H54 (cell line): ENCODE measurements at regions not wholly inside any gene's neighbourhood (a gene's known extent, or its start where the extent isn't known, plus 50 kb on each side); places are given as distances from the start of the nearest gene placed in this dataset.
"Not testable (repeated sequence)": the region's sequence is repeated elsewhere in the genome, so short reads cannot be mapped to it uniquely, and the experiment has no call there.

Source experiments
- DNase-seq: peaks from one replicate; pipeline ENCODE4 v3.0.0; 2011; ENCODE audit warnings: low spot score, mixed read lengths; ENCODE audit not compliant: insufficient read length
- FAIRE-seq: peaks from 3 replicates; lab custom pipeline; 2011; peaks lifted over from hg19 to GRCh38; lab: Jason Lieb, UNC
- POLR2A ChIP-seq: IDR thresholded peaks from 2 replicates; pipeline ENCODE4 v1.6.1; 2011; ENCODE audit warnings: low read depth, mild to moderate bottlenecking, low read length

DNA sequence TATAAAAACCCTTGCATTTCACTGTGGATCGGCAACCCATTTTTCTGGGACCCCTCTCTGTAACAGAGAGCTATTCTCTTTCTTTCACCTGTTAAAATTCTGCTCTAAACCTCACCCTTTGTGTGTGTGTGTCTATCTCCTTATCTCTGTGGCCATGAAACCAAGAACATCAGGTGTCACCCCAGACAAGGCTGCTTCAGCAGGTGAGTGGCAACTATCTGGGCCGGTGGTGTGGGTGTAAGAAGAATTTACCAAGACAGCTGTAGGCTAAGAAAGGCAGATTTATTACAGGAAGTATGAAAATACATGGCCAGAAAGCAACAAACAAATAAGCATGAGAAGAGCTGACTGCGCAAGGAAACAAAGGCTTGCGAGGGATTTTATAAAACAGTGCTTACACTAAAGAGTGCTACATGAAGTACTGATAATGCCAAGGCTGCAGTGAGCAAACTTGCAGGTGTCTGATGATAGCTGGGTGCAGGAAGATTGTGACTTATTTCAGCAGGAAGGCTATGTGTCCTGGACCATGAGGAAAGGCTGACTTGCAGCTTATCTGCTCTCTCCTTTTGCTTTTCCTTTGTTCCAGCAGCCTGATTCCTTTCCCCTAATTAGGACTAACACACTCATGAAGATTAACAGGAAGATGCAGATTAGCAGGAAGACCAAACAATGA, 421.1 kb downstream of the PTH2R start:
- TF ChIP-seq POLR2A = no peak
- FAIRE-seq (no peak), DNase-seq (no peak)

DNA sequence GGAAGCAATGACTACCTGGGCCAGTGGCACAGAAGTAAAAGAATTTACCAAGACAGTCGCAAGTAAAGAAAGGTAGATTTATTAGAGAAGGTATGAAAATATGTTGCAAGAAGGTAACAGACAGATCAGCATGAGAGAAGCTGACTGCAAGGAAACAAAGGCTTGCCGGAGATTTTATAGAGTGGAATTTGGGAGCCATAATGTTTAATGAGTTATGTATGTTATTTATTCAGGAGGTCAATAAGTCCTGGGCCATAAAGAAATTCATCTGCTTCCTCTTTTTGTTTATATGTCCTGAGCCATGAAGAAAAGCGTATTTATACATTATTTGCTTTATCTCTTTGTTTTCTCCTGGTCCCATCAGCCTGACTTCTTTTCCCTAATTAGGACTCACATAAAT, 423.6 kb downstream of the PTH2R start:
- TF ChIP-seq POLR2A = no peak
- FAIRE-seq (no peak), DNase-seq (no peak)

DNA sequence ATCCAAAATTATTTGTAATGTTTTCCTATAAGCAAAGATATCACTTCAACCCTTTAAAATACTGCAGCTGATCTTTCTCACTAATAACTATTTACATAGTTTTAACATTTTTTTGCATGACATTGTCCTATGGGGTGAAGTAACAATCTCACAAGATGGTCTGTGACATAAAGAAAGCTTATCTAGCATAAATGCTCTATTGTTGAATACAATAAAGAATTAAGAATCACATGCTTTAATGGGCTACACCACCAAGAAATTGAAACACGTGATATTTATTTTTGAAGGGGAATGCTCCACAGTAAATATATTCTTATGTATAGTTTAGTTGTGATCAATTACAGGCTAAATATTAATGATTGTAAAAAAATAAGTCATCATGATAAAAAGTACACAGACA, 441.1 kb downstream of the PTH2R start:
- TF ChIP-seq POLR2A = no peak
- FAIRE-seq (no peak), DNase-seq (no peak)

DNA sequence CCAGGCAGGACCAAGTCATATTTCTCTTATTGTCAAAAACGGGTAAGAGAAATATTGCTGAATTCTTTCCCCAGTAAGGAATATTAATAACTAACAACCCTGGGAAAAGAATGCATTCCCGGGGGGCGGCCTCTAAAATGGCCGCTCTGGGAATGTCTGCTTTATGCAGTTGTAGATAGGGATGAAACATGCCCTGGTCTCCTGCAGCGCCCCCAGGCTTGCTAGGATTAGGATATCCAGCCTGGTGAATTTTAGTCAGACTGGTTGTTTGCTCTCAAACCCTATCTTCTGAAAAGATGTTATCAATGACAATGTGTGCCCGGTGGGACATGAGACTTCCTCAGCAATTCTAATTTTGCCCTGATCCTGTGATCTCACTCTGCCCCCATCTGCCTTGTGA, 448.1 kb downstream of the PTH2R start:
- TF ChIP-seq POLR2A = no peak
- no peak for FAIRE-seq
- no peak for DNase-seq

DNA sequence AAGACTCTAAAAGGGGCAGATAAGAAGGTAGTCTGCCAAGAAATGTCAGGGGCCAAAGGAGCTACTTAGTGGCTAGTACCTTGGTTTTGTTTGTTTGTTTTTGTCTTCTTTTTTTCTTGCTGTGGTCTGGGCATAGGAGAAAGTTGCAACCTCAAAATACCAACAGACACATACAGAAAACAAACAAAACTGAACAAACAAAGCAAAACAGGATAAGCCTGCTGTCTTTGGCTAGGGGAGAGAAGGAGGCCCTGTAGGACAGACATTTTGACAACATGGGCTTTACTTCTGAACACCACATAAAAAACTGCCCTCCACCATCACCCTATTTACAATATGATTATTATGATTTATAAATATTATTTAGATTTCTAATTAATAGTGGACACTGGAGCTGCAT, 460.8 kb downstream of the PTH2R start:
- TF ChIP-seq POLR2A = no peak
- no peak for DNase-seq
- FAIRE-seq = no peak

DNA sequence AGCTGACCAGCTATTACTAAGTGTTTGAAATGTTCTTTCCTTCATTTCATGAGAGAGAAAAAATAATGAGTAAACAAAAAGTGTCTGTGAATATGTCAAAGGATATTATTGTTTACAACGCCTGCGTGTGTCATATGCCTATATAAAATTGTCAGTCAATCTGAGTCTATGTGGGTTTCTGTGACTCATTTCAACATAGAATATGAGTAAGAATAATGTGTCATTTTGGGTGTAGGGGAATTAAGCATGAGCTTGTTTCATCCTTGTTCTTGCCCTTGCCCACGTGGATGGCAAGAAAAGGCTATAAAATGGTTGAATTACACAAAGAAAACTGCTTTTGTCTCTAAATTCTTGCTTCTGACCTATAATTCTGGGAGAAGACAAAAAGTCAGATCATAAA, 466.0 kb downstream of the PTH2R start:
- DNase-seq (no peak), FAIRE-seq (no peak)
- TF ChIP-seq POLR2A = no peak

DNA sequence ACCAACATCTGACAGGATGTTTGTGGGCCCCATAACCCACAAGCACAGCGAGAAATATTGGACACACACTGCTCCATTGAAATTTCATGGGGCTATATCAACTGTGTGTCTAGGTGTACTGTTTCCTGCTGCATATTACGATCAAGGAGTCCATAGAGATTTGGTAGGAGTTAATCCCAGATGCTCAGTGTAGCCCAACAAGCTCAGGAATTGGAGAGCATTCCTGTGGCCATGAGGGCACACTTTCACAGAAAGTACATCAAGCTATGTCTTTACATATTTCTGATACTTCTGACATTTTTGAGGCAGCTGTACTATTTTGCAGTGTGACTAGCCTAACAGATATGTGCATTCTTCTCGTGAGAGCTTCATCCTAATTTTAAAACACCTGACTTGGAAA, 473.1 kb downstream of the PTH2R start:
- TF ChIP-seq POLR2A = no peak
- DNase-seq = no peak
- no peak for FAIRE-seq

DNA sequence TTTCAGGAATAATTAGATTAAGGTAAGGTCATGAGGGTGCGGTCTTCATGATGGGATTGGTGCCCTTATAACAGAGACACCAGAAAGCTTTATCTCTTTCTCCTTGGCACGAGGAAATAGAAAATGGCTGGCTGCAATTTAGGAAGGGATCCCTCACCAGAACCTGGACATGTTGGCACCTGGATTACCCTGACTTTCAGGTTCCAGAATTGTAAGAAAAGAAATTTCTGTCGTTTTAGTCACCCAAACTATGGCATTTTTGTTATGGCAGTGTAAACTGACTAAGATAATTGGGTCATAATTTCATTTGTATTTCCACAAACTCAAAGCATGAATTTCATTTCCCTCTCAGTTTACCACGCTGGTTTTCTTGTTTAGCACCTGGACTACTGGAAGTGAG, 473.6 kb downstream of the PTH2R start:
- no peak for FAIRE-seq
- no peak for TF ChIP-seq POLR2A

DNA sequence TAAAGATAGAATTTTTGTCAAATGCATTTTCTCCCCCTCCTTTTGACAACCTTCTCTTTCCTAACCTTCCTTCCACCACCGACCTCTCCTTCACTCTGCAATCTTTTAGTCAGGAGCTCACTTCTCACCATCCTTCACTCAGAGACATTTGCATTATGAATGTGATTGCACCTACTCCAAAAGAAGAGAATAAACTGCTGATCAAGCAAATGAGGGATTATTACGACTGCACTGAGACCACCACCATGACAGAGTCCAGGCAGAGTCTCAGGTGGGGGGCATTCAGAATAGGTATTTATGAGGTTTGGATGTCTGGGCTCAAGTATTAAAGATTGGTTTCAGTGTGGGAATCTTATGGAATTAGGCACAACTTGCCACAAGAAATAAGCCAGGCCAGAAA, 483.9 kb downstream of the PTH2R start:
- DNase-seq = no peak
- TF ChIP-seq POLR2A = no peak
- no peak for FAIRE-seq

More for the DNA sequence above, 473.6 kb downstream of the PTH2R start:
- DNase-seq = no peak

DNA sequence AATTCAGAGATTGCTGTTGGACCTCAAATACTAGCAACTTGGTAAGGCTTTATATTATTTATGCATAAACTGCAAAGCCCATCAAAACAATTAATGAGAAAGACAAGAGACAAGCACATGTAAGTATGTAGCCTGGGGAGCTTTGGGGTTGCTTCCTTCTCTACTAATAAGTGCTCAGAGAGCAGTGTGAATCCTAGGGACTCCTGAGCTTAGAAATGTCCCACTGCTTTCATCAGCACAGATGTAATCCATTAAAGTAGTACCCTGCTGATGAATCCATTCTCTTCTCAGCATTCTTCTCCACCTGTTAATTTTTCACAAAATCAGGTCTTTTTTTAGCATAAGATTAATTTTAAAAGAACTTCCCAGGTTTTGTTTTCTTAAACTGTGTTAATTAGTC, 485.6 kb downstream of the PTH2R start:
- DNase-seq (no peak), FAIRE-seq (no peak)
- no peak for TF ChIP-seq POLR2A

DNA sequence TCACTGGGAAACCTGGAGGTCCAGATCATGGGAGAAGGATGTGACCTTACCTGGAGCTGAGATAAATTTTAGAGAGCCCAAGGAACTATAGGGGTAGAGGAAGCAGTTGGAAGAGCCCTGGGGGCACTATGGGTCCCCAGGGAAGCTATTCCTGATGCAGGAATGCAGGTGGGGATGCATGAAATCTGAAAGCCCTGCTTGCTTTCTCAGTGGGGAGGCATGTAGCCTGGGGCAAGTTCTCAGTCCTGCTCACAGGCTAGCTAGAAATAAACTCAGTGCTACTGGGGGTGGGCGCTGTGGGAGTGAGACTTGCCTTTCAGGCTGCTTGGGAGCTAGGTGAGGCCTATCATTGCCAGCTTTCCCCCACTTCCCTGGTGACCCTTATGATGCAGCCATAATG, 499.7 kb downstream of the PTH2R start:
- no peak for DNase-seq
- no peak for TF ChIP-seq POLR2A
- no peak for FAIRE-seq

DNA sequence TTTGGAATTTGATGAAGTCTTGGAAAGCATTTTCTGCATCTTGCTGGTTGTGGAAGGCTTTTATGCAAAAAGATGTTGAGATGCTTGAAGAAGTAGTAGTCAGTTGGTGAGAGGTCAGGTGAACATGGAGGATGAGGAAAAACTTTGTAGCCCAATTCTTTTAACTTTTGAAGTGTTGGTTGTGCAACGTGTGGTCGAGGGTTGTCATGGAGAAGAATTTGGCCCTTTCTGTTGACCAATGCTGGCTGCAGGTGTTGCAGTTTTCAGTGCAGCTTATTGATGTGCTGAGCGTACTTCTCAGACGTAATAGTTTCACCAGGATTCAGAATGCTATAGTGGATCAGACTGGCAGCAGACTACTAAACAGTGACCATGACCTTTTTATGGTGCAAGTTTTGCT, 508.4 kb upstream of the MAP2 start:
- DNase-seq = no peak
- no peak for TF ChIP-seq POLR2A
- no peak for FAIRE-seq

DNA sequence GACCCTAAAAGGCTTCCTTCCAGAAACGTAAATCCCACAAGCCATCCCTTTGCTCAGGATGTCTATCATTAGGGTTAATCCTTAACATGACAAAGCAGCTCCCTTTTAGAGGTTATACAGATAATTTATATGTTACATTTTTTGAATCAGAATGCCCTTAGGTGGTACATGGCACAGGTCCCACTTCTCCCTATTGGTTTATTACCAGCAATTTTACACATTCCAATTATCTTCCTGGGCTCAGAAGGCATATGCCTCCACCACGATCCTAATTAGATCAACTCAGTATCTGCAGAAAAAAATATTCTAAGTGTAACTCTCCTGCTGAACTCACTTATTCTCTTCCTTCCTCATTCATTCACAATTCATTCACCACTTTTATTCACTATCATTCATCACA, 507.0 kb upstream of the MAP2 start:
- TF ChIP-seq POLR2A = no peak
- no peak for DNase-seq
- FAIRE-seq = no peak

DNA sequence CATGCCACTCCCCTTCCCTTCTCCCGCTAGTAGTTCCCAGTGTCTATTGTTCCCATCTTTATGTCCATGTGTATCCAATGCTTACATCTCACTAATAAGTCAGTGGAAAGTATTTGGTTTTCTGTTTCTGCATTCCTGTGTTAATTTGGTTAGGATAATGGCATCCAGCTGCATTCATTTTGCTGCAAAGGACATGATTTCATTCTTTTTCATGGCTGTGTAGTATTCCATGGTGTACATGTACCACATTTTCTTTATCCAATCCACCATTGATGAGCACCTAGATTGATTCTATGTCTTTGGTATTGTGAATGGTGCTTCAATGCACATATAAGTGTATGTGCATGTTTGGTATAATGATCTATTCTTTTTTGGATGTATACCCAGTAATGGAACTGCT, 502.5 kb upstream of the MAP2 start:
- not testable (repeated sequence) for DNase-seq, FAIRE-seq

DNA sequence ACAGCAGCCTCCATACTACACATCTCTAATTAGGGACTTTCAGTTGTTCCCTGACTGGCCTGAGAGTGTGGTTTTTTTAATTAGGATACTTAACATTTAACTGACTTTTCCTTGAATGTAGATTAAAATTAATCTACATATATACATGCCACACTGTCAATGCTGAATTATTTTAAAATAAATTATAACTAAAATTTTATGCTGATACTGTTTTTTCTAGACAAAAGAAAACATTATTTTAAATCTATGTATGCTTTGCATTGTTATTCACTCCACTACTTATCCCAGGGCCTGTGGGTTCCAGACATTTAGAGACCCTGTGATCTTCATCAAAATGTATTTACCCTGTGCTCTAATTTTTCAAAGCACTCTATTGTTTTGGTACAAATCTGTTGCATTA, 496.0 kb upstream of the MAP2 start:
- no peak for FAIRE-seq
- no peak for TF ChIP-seq POLR2A

DNA sequence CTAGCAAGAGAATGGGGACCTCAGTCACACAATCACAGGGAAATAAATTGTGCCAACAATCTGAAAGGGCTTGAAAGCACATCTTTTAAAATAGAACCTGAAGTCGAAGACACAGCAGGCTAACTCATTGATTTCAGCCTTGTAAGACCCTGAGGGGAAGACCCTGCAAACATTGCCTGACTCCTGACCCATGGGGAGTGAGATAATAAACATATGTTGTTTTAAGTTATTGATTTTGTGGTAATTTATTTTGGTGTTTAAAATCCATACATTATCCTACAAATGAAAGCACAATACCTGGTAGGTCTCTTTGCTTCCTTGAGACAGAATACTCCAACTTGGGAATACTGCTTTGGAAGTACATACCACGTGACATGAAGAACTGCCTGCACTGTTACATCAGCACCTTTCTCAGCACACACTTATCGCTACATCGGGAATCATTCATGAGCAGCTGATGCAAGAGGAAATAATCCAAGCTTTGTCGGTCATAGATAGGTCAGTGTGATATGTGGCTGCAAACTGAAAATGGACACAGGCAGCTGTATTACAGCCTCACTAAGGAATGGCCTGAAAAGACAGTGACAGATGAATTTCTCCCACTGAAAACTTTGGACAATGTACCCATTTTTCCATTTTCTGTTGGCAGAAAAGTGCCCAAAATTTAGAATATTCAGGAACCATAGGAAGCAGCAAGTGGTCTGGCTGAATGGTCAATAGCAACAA, 494.5 kb upstream of the MAP2 start:
- FAIRE-seq (no peak), DNase-seq (no peak)
- no peak for TF ChIP-seq POLR2A

More for the DNA sequence above, 496.0 kb upstream of the MAP2 start:
- DNase-seq = no peak
